Mucosa of rectum (tissue), 2 donors: ENCODE measurements at regions not wholly inside any gene's neighbourhood (a gene's known extent, or its start where the extent isn't known, plus 50 kb on each side); places are given as distances from the start of the nearest gene placed in this dataset.
A peak's percentile ranks its signal among the peaks of the same experiment; 100 is the strongest.
"Not testable (repeated sequence)": the region's sequence is repeated elsewhere in the genome, so short reads cannot be mapped to it uniquely, and the experiment has no call there.

Source experiments
- H3K27ac ChIP-seq, 2 donors: one replicate each; pipeline ENCODE4 v1.7.0; 2013; ENCODE audit warnings: inconsistent platforms in 2 of 2, low read depth in 2 of 2, low read length in 2 of 2
- H3K27me3 ChIP-seq, 2 donors: one replicate each; pipeline ENCODE4 v1.7.0; 2013; ENCODE audit warnings: low read length in 2 of 2; ENCODE audit not compliant: control insufficient read depth in 2 of 2, insufficient read depth in 2 of 2
- H3K36me3 ChIP-seq, 2 donors: one replicate each; pipeline ENCODE4 v1.7.0; 2013; ENCODE audit warnings: low read length in 2 of 2; ENCODE audit not compliant: control insufficient read depth in 2 of 2, insufficient read depth in 2 of 2
- H3K4me1 ChIP-seq, 2 donors: one replicate each; pipeline ENCODE4 v1.7.0; 2013; ENCODE audit warnings: low read length in 2 of 2, mild to moderate bottlenecking in 1 of 2; ENCODE audit not compliant: control insufficient read depth in 2 of 2, insufficient read depth in 2 of 2
- H3K4me3 ChIP-seq, 2 donors: one replicate each; pipeline ENCODE4 v1.7.0; 2013; ENCODE audit warnings: low read length in 2 of 2
- H3K9ac ChIP-seq, 2 donors: one replicate each; pipeline ENCODE4 v1.7.0; 2013; ENCODE audit warnings: low read length in 2 of 2, low read depth in 1 of 2, mild to moderate bottlenecking in 1 of 2
- H3K9me3 ChIP-seq, 2 donors: one replicate each; pipeline ENCODE4 v1.7.0; 2013; ENCODE audit warnings: low read length in 2 of 2; ENCODE audit not compliant: control insufficient read depth in 2 of 2
- donor health status: healthy.
- donor health status: Normal muscosa, but diverticular disease.

DNA sequence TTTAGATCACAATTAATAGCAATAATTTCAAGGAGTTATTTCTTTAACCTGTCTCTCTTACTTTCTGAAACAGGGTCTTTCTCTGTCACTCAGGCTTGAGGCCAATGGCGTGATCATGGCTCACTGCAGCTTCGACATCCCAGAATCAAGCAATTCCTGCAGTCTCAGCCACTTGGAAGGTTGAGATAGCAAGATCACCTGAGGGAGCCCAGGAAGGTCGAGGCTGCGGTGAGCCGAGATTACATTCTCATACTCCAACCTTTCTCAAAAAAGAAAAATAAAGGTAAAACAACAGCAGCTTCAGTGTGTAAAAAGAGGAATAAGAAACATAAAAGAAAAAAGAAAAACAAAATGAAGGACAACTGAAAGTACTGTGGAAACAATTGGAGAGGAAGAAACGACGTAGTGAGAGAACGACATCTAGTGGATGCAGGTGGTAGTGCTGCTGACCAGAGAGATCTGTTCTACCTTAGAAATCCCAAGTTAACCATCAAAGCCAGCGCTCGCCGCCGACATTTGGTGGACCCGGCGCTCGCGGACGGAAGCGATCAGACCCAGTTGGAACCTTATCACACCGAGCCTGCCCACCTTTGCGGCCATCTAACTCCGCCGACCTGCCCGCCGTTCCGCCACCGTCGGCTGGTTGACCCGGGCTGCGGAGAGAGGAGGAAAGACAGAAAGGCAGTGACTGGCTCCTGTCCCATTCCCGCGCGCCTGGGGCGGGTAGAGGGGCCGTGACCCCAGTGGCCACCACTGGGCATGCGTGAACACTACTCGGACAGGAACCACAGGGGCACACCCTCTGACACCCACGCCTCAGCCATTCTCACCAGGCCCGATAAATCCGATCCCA, 196.1 kb downstream of the ALG10 start:
- H3K27me3 ChIP-seq: no peaks in the 10 kb centered on the region
- H3K4me1 ChIP-seq: peaks cover 0 to 3% of the 10 kb centered on the region in 2 donors
- H3K9ac ChIP-seq: no peak overlapping the region
- H3K9me3 ChIP-seq: no peaks in the 10 kb centered on the region
- peak overlapping the region; percentile 52 to 57 for H3K4me3 ChIP-seq
- H3K36me3 ChIP-seq: no peaks in the 10 kb centered on the region
- no peak overlapping the region for H3K27ac ChIP-seq

DNA sequence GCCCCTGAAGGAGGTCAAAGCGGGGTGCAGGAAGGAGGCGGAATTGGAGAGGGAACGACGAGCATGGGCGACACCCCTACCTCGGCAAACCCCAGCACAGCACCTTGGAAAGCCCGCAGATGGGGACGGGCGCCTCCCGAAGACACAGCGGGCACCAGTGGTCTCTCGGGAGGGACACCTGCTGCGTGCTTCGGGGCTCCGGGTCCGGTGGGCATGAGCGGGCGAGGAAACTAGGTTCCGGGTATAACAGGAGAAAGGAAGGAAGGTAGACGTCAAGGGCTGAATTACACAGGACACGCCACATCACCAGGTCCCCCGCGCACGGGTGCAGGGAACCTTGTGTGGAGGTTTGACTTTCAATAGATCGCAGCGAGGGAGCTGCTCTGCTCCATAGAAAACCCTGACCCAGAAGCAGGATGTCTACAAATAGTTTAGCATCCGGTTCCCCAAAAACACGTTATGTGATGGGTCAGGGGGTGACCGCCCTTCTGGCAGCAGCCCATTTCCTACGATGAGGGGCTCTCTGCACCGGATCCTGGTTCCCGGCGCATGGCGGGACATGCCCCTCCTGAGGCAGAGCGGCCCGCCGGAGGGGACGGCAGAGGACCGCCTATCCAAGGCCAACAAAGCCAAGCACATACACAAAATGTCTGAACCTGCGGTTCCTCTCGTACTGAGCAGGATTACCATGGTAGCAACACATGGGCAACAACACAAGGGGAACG, 196.9 kb downstream of the ALG10 start:
- Histone ChIP-seq H3K4me3 (peak overlapping the region; percentile 52 to 57), H3K9ac (no peak overlapping the region), H3K4me1 (peaks cover 0 to 3% of the 10 kb centered on the region in 2 donors), H3K27ac (no peak overlapping the region), H3K9me3 (no peaks in the 10 kb centered on the region), H3K27me3 (no peaks in the 10 kb centered on the region), H3K36me3 (no peaks in the 10 kb centered on the region)

DNA sequence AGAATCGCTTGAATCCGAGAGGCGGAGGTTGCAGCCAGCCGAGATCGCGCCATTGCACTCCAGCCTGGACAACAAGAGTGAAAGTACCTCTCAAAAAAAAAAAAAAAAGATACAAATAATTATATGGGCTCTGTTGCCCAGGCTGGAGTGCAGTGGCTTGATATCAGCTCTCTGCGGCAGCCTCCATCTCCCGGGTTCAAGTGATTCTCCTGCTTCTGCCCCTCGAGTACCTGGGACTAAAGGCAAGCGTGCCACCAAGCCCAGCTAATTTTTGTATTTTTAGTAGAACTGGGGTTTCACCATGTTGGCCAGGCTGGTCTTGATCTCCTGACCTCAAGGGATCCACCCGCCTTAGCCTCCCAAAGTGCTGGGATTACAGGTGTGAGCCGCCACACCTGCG, 197.8 kb downstream of the ALG10 start:
- H3K4me1 ChIP-seq, H3K9ac ChIP-seq, H3K36me3 ChIP-seq, H3K9me3 ChIP-seq, H3K27ac ChIP-seq, H3K27me3 ChIP-seq, H3K4me3 ChIP-seq: not testable (repeated sequence)

DNA sequence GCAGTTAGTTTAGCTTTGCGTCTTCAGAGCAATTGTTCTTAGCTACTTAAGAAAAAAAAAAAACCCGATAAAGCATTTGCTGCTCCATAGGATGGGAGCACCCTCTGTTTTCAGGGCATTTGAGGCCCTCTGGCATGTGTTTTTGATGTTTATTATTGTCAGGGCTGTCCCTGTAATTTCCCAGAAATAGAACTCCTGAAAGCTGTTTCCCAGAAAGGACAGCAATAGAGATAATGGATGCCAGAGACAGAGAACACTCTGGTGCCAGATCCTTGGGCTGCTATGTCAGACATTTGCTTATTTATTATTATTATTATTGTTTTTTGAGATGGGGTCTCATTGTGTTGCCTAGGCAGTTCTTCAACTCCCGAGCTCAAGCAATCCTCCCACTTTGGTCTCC, 201.3 kb downstream of the ALG10 start:
- peaks cover 0 to 2% of the 10 kb centered on the region in 2 donors for H3K4me1 ChIP-seq
- H3K27ac ChIP-seq: no peak overlapping the region
- H3K9ac ChIP-seq: no peak overlapping the region
- no peaks in the 10 kb centered on the region for H3K27me3 ChIP-seq
- H3K36me3 ChIP-seq: no peaks in the 10 kb centered on the region
- H3K4me3 ChIP-seq: no peak overlapping the region
- no peaks in the 10 kb centered on the region for H3K9me3 ChIP-seq

GRCh38 chr12:34226044-34226443, 203.7 kb downstream of the ALG10 start:
- not testable (repeated sequence) for H3K9ac ChIP-seq, H3K27ac ChIP-seq, H3K36me3 ChIP-seq, H3K4me1 ChIP-seq, H3K9me3 ChIP-seq, H3K27me3 ChIP-seq, H3K4me3 ChIP-seq

GRCh38 chr12:34228046-34228445, 205.8 kb downstream of the ALG10 start:
- H3K4me1 ChIP-seq, H3K4me3 ChIP-seq, H3K27ac ChIP-seq, H3K36me3 ChIP-seq, H3K9me3 ChIP-seq, H3K9ac ChIP-seq, H3K27me3 ChIP-seq: not testable (repeated sequence)

DNA sequence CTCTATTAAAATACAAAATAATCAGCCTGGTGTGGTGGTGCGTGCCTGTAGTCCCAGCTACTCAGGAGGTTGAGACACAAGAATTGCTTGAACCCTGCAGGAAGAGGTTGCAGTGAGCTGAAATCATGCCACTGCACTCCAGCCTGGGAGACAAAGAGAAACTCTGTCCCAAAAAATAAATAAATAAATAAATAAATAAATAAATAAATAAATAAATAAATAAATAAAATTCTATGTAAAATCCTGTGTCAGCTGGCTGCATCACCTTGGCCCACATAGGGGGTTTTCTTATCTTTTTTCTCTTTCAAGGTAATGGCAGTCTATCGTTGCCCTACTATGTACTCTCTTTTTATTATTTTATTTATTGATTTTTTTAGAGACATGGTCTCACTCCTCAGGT, 206.7 kb downstream of the ALG10 start:
- not testable (repeated sequence) for H3K9ac ChIP-seq, H3K4me1 ChIP-seq, H3K27me3 ChIP-seq, H3K9me3 ChIP-seq, H3K27ac ChIP-seq, H3K36me3 ChIP-seq, H3K4me3 ChIP-seq

GRCh38 chr12:34233618-34234017, 211.3 kb downstream of the ALG10 start:
- Histone ChIP-seq H3K4me1 (no peaks in the 10 kb centered on the region), H3K27me3 (no peaks in the 10 kb centered on the region), H3K9ac (no peak overlapping the region), H3K4me3 (no peak overlapping the region), H3K36me3 (no peaks in the 10 kb centered on the region), H3K27ac (no peak overlapping the region), H3K9me3 (peaks cover 0 to 3% of the 10 kb centered on the region in 2 donors)

DNA sequence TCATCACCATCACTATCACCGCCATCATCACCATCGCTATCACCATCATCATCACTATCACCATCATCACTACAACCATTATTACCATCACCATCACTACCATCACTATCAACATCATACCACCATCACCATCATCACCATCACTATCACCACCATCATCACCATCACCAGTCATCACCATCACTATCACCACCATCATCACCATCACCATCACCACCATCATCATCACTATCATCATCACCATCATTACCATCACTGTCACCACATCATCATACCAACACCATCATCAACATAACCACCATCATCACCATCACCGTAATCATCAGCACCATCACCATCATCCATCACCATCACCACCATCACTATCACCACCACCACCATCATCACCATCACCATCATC, 213.8 kb downstream of the ALG10 start:
- Histone ChIP-seq H3K27ac (no peak overlapping the region), H3K9me3 (no peaks in the 10 kb centered on the region), H3K4me1 (no peaks in the 10 kb centered on the region), H3K36me3 (no peaks in the 10 kb centered on the region), H3K9ac (no peak overlapping the region), H3K27me3 (no peaks in the 10 kb centered on the region), H3K4me3 (no peak overlapping the region)

DNA sequence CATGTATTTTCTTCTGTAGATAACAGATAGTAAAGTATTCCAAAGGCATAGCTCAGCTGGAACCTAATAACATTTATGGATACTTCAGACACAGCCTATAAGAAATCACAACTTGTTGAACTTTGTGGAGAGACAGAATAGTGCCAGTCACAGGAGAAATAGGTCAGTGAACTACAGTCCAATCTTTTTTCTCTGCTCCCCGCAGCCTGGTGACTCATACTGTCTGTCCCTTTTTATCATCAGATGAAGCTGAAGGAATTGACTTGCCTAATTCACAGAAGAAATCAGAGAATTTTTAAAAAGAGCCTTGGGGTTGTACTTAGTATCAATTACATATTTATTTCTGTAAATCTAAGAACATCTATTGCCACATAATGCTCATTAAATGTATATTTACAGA, 222.3 kb downstream of the ALG10 start:
- Histone ChIP-seq H3K4me1 (no peaks in the 10 kb centered on the region), H3K27me3 (no peaks in the 10 kb centered on the region), H3K9me3 (no peaks in the 10 kb centered on the region), H3K9ac (no peak overlapping the region), H3K36me3 (no peaks in the 10 kb centered on the region), H3K4me3 (no peak overlapping the region), H3K27ac (no peak overlapping the region)
